T47D (cell line): ENCODE measurements at regions not wholly inside any gene's neighbourhood (a gene's known extent, or its start where the extent isn't known, plus 50 kb on each side); places are given as distances from the start of the nearest gene placed in this dataset.
"Not testable (repeated sequence)": the region's sequence is repeated elsewhere in the genome, so short reads cannot be mapped to it uniquely, and the experiment has no call there.

ENCODE experiments used
- DNase-seq, 2 experiments: peaks; one replicate each; pipeline versions ENCODE4 v3.0.0 to v3.0.0-alpha.2; 2011 to 2012; ENCODE audit warnings: low read depth in 1 of 2, low spot score in 1 of 2
- JUND ChIP-seq: IDR thresholded peaks from 2 replicates; pipeline ENCODE4 v1.6.1; 2012; ENCODE audit warnings: low read depth
- in situ Hi-C: cut with HindIII; loops from 2 replicates; pipeline ENCODE4 v1.10.0; 2016; ENCODE audit warnings: low sequenced_read_pairs, low pct_unique_long_range_greater_than_20kb

- in situ Hi-C loops: no loop called here
- no peak for TF ChIP-seq JUND
- DNase-seq: no peak
Measured at GRCh38 chr20:30484009-30484748, 773.3 kb upstream of the DEFB115 start.

GRCh38 chr20:30484749-30485070 lies 772.8 kb upstream of the DEFB115 start:
- no peak for DNase-seq
- in situ Hi-C loops: no loop called here

GRCh38 chr20:30485331-30486102 lies 771.9 kb upstream of the DEFB115 start:
- TF ChIP-seq JUND: no peak
- no peak for DNase-seq
- in situ Hi-C loops: no loop called here

More at GRCh38 chr20:30484749-30485070, 772.8 kb upstream of the DEFB115 start:
- no peak for TF ChIP-seq JUND

- TF ChIP-seq JUND: no peak
- in situ Hi-C loops: no loop called here
- no peak for DNase-seq
Measured at GRCh38 chr20:30486103-30486478, 771.4 kb upstream of the DEFB115 start.

GRCh38 chr20:30487461-30487860 lies 770.0 kb upstream of the DEFB115 start:
- peak in 1 of 2 experiments; percentile 20 for DNase-seq
- in situ Hi-C loops: not testable (repeated sequence)

- in situ Hi-C loops: no loop called here
- TF ChIP-seq JUND: no peak
- DNase-seq: no peak
Measured at GRCh38 chr20:30487947-30488926, 769.2 kb upstream of the DEFB115 start.

GRCh38 chr20:30488941-30489613 lies 768.4 kb upstream of the DEFB115 start:
- no peak for DNase-seq
- in situ Hi-C loops: no loop called here
- no peak for TF ChIP-seq JUND

GRCh38 chr20:30489614-30490003 lies 767.9 kb upstream of the DEFB115 start:
- in situ Hi-C loops: no loop called here
- no peak for TF ChIP-seq JUND
- no peak for DNase-seq

- TF ChIP-seq JUND: no peak
- DNase-seq: no peak
Measured at GRCh38 chr20:30491016-30491415, 766.4 kb upstream of the DEFB115 start.

GRCh38 chr20:30496656-30497055 lies 760.8 kb upstream of the DEFB115 start:
- in situ Hi-C loops, DNase-seq: not testable (repeated sequence)

More at GRCh38 chr20:30491016-30491415, 766.4 kb upstream of the DEFB115 start:
- in situ Hi-C loops: no loop called here

- DNase-seq, in situ Hi-C loops: not testable (repeated sequence)
Measured at GRCh38 chr20:30497191-30497590, 760.3 kb upstream of the DEFB115 start.

- DNase-seq: no peak
- no peak for TF ChIP-seq JUND
- in situ Hi-C loops: no loop called here
Measured at GRCh38 chr20:30499123-30499522, 758.3 kb upstream of the DEFB115 start.

- in situ Hi-C loops, DNase-seq: not testable (repeated sequence)
Measured at GRCh38 chr20:30499716-30500446, 757.6 kb upstream of the DEFB115 start.

- in situ Hi-C loops: not testable (repeated sequence)
- DNase-seq: peak in 1 of 2 experiments; percentile 79
Measured at GRCh38 chr20:30500447-30500820, 757.0 kb upstream of the DEFB115 start.
